ENCODE measurements at regions not wholly inside any gene's neighbourhood (a gene's known extent, or its start where the extent isn't known, plus 50 kb on each side); places are given as distances from the start of the nearest gene placed in this dataset.

GRCh38 chr12:13444076-13444475, 247.6 kb downstream of the EMP1 start:
- TF ChIP-seq CTCF (IDR thresholded peaks at IDR 0.05) (no peak), EP300 (IDR thresholded peaks at IDR 0.05; ENCODE audit: borderline replicate concordance in 1 of 2, low read depth in 1 of 2, low read length in 1 of 2) (no peak), NFIC (IDR thresholded peaks at IDR 0.05; ENCODE audit: borderline replicate concordance) (no peak), GABPA (IDR thresholded peaks at IDR 0.05; ENCODE audit: low read depth) (no peak), TAF1 (IDR thresholded peaks at IDR 0.05; ENCODE audit: borderline replicate concordance, low read depth, low read length) (no peak), JUND (IDR thresholded peaks at IDR 0.05) (no peak), CHD2 (IDR thresholded peaks at IDR 0.05; ENCODE audit: low read length, partially characterized antibody) (no peak), RFX5 (IDR thresholded peaks at IDR 0.05; ENCODE audit: low read length) (no peak), EZH2phosphoT487 (IDR thresholded peaks at IDR 0.05; ENCODE audit: borderline replicate concordance, low read depth) (no peak), TCF12 (IDR thresholded peaks at IDR 0.05) (no peak), POLR2AphosphoS5 (IDR thresholded peaks at IDR 0.05; ENCODE audit: low read depth, low read length) (no peak)
- TF ChIP-seq, protein P1, sequence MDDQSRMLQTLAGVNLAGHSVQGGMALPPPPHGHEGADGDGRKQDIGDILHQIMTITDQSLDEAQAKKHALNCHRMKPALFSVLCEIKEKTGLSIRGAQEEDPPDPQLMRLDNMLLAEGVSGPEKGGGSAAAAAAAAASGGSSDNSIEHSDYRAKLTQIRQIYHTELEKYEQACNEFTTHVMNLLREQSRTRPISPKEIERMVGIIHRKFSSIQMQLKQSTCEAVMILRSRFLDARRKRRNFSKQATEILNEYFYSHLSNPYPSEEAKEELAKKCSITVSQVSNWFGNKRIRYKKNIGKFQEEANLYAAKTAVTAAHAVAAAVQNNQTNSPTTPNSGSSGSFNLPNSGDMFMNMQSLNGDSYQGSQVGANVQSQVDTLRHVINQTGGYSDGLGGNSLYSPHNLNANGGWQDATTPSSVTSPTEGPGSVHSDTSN (IDR thresholded peaks at IDR 0.05) = no peak
- TF ChIP-seq, protein P2, sequence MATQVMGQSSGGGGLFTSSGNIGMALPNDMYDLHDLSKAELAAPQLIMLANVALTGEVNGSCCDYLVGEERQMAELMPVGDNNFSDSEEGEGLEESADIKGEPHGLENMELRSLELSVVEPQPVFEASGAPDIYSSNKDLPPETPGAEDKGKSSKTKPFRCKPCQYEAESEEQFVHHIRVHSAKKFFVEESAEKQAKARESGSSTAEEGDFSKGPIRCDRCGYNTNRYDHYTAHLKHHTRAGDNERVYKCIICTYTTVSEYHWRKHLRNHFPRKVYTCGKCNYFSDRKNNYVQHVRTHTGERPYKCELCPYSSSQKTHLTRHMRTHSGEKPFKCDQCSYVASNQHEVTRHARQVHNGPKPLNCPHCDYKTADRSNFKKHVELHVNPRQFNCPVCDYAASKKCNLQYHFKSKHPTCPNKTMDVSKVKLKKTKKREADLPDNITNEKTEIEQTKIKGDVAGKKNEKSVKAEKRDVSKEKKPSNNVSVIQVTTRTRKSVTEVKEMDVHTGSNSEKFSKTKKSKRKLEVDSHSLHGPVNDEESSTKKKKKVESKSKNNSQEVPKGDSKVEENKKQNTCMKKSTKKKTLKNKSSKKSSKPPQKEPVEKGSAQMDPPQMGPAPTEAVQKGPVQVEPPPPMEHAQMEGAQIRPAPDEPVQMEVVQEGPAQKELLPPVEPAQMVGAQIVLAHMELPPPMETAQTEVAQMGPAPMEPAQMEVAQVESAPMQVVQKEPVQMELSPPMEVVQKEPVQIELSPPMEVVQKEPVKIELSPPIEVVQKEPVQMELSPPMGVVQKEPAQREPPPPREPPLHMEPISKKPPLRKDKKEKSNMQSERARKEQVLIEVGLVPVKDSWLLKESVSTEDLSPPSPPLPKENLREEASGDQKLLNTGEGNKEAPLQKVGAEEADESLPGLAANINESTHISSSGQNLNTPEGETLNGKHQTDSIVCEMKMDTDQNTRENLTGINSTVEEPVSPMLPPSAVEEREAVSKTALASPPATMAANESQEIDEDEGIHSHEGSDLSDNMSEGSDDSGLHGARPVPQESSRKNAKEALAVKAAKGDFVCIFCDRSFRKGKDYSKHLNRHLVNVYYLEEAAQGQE (IDR thresholded peaks at IDR 0.05; ENCODE audit: low read depth, low read length) = no peak
- TF ChIP-seq, protein P3, sequence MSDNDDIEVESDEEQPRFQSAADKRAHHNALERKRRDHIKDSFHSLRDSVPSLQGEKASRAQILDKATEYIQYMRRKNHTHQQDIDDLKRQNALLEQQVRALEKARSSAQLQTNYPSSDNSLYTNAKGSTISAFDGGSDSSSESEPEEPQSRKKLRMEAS (IDR thresholded peaks at IDR 0.05; ENCODE audit: low read depth) = no peak

Measured in SK-N-SH (cell line).